ENCODE measurements at regions not wholly inside any gene's neighbourhood (a gene's known extent, or its start where the extent isn't known, plus 50 kb on each side); places are given as distances from the start of the nearest gene placed in this dataset.
"Not testable (repeated sequence)": the region's sequence is repeated elsewhere in the genome, so short reads cannot be mapped to it uniquely, and the experiment has no call there.

- not testable (repeated sequence) for H3K27ac ChIP-seq (ENCODE audit: insufficient read length, low read depth, low read length); H3T11ph ChIP-seq (ENCODE audit: low read length); H2BK20ac ChIP-seq (ENCODE audit: low read depth, low read length, poor library complexity, severe bottlenecking); H2BK5ac ChIP-seq (ENCODE audit: insufficient read length, low read length); H3K27me3 ChIP-seq (ENCODE audit: insufficient read depth, low read length); H3K18ac ChIP-seq (ENCODE audit: insufficient read length, low read depth, low read length); H3K9ac ChIP-seq (ENCODE audit: extremely low read depth, insufficient read length, low read length); H2BK15ac ChIP-seq (ENCODE audit: low read depth, low read length); H3K4me2 ChIP-seq (ENCODE audit: insufficient read depth, insufficient read length, low read length); H2AK5ac ChIP-seq (ENCODE audit: insufficient read length, low read length); H2BK12ac ChIP-seq (ENCODE audit: insufficient read length, low read depth, low read length); H3K9me3 ChIP-seq (ENCODE audit: control insufficient read depth, low read depth, low read length); H4K5ac ChIP-seq (ENCODE audit: insufficient read length, low read depth, low read length); H4K91ac ChIP-seq (ENCODE audit: insufficient read length, low read depth, low read length); H3K4me1 Mint-ChIP-seq; H3K4me1 ChIP-seq (ENCODE audit: insufficient read depth, low read length); H3K36me3 Mint-ChIP-seq (ENCODE audit: insufficient read depth in 1 of 3, low read depth in 3 of 3); H4K8ac ChIP-seq (replicated peaks; ENCODE audit: insufficient read length, low read depth, low read length); H3K23me2 ChIP-seq (ENCODE audit: insufficient read length, low read depth, low read length, poor library complexity, severe bottlenecking); H3K56ac ChIP-seq (ENCODE audit: insufficient read length, low read depth, low read length); DNase-seq; H3K9me3 Mint-ChIP-seq; H2BK120ac ChIP-seq (ENCODE audit: low read depth, low read length, poor library complexity, severe bottlenecking); H3K27ac Mint-ChIP-seq; H4K20me1 ChIP-seq (ENCODE audit: control insufficient read depth, insufficient read depth, insufficient read length); H2AFZ ChIP-seq (ENCODE audit: low read length); H3K4ac ChIP-seq (ENCODE audit: low read depth, low read length); H3K4me3 Mint-ChIP-seq; H3K79me1 ChIP-seq (ENCODE audit: insufficient read depth, low read depth, low read length, poor library complexity, severe bottlenecking); H3K79me2 ChIP-seq (ENCODE audit: insufficient read depth, low read length); H3K23ac ChIP-seq (ENCODE audit: insufficient read length, low read depth, low read length); H3K14ac ChIP-seq (ENCODE audit: insufficient read depth, low read length); H3K27me3 Mint-ChIP-seq (ENCODE audit: low read depth)
- WGBS (ENCODE audit: extremely low coverage, insufficient read length, low lambda C conversion rate), result no CpG with 5 or more reads among the region's 8 CpGs
Observed at GRCh38 chr15:21774760-21775159, 102.8 kb downstream of the POTEB start.

- not testable (repeated sequence) for H4K91ac ChIP-seq (ENCODE audit: insufficient read length, low read depth, low read length); H2BK12ac ChIP-seq (ENCODE audit: insufficient read length, low read depth, low read length); H3K4me1 Mint-ChIP-seq; H3K36me3 Mint-ChIP-seq (ENCODE audit: insufficient read depth in 1 of 3, low read depth in 3 of 3); H3T11ph ChIP-seq (ENCODE audit: low read length); H3K4me1 ChIP-seq (ENCODE audit: insufficient read depth, low read length); H2BK120ac ChIP-seq (ENCODE audit: low read depth, low read length, poor library complexity, severe bottlenecking); H2AK5ac ChIP-seq (ENCODE audit: insufficient read length, low read length); H3K4me3 Mint-ChIP-seq; H3K79me2 ChIP-seq (ENCODE audit: insufficient read depth, low read length); H3K4me2 ChIP-seq (ENCODE audit: insufficient read depth, insufficient read length, low read length); H4K20me1 ChIP-seq (ENCODE audit: control insufficient read depth, insufficient read depth, insufficient read length); H4K5ac ChIP-seq (ENCODE audit: insufficient read length, low read depth, low read length); H2AFZ ChIP-seq (ENCODE audit: low read length); H2BK15ac ChIP-seq (ENCODE audit: low read depth, low read length); H2BK5ac ChIP-seq (ENCODE audit: insufficient read length, low read length); H2BK20ac ChIP-seq (ENCODE audit: low read depth, low read length, poor library complexity, severe bottlenecking); H3K9me3 Mint-ChIP-seq; H4K8ac ChIP-seq (replicated peaks; ENCODE audit: insufficient read length, low read depth, low read length); H3K23ac ChIP-seq (ENCODE audit: insufficient read length, low read depth, low read length); H3K4ac ChIP-seq (ENCODE audit: low read depth, low read length); H3K23me2 ChIP-seq (ENCODE audit: insufficient read length, low read depth, low read length, poor library complexity, severe bottlenecking); DNase-seq; H3K79me1 ChIP-seq (ENCODE audit: insufficient read depth, low read depth, low read length, poor library complexity, severe bottlenecking); H3K27me3 Mint-ChIP-seq (ENCODE audit: low read depth); H3K27me3 ChIP-seq (ENCODE audit: insufficient read depth, low read length); H3K9ac ChIP-seq (ENCODE audit: extremely low read depth, insufficient read length, low read length); H3K27ac ChIP-seq (ENCODE audit: insufficient read length, low read depth, low read length); H3K9me3 ChIP-seq (ENCODE audit: control insufficient read depth, low read depth, low read length); H3K14ac ChIP-seq (ENCODE audit: insufficient read depth, low read length); H3K27ac Mint-ChIP-seq; H3K18ac ChIP-seq (ENCODE audit: insufficient read length, low read depth, low read length); H3K56ac ChIP-seq (ENCODE audit: insufficient read length, low read depth, low read length)
- WGBS (ENCODE audit: extremely low coverage, insufficient read length, low lambda C conversion rate), result no CpG with 5 or more reads among the region's 3 CpGs
Observed at GRCh38 chr15:21766524-21766923, 111.0 kb downstream of the POTEB start.

Data from H9 (cell line).